Sigmoid colon (tissue), 6 donors: ENCODE measurements at regions not wholly inside any gene's neighbourhood (a gene's known extent, or its start where the extent isn't known, plus 50 kb on each side); places are given as distances from the start of the nearest gene placed in this dataset.
"Not testable (repeated sequence)": the region's sequence is repeated elsewhere in the genome, so short reads cannot be mapped to it uniquely, and the experiment has no call there.

Experiments used
- DNase-seq: peaks from one replicate; pipeline ENCODE4 v3.0.0-alpha.2; 2019
- H3K27ac ChIP-seq, 4 donors: fragments of 200-600 bp; sonication (generic); one replicate each; pipeline ENCODE4 v1.5.1; 2016 to 2019; ENCODE audit warnings: mild to moderate bottlenecking in 1 of 4
- H3K27me3 ChIP-seq, 3 donors: fragments of 200-600 bp; sonication (generic); one replicate each; pipeline ENCODE4 v1.5.1; 2019; ENCODE audit warnings: mild to moderate bottlenecking in 1 of 3
- H3K36me3 ChIP-seq, 4 donors: fragments of 200-600 bp; sonication (generic); one replicate each; pipeline ENCODE4 v1.5.1; 2016 to 2019
- H3K4me1 ChIP-seq, 4 donors: fragments of 200-600 bp; sonication (generic); one replicate each; pipeline ENCODE4 v1.5.1; 2017 to 2019
- H3K4me3 ChIP-seq, 4 donors: fragments of 200-600 bp; sonication (generic); one replicate each; pipeline ENCODE4 v1.5.1; 2017 to 2019; ENCODE audit warnings: mild to moderate bottlenecking in 2 of 4, moderate library complexity in 1 of 4
- H3K9me3 ChIP-seq, 4 donors: fragments of 200-600 bp in 3 of 4; sonication (generic) in 3 of 4; one replicate each; pipeline versions ENCODE4 v1.5.1 to v1.6.1; 2013 to 2019
- CTCF ChIP-seq, 4 experiments: fragments of 450-650 bp in 3 of 4; fragments of 200-600 bp in 1 of 4; IDR thresholded peaks; one replicate each; pipeline ENCODE4 v1.5.1; 2016 to 2019; ENCODE audit warnings: antibody characterized with exemption in 4 of 4, mild to moderate bottlenecking in 3 of 4, moderate library complexity in 2 of 4
- EP300 ChIP-seq, 4 donors: sonication (generic); formaldehyde crosslinking; IDR thresholded peaks; one replicate each; pipeline ENCODE4 v1.6.1; 2017; ENCODE audit warnings: antibody characterized with exemption in 4 of 4
- POLR2A ChIP-seq, 2 donors: fragments of 450-650 bp; IDR thresholded peaks; one replicate each; pipeline ENCODE4 v1.6.1; 2016; ENCODE audit warnings: antibody characterized with exemption in 2 of 2, mild to moderate bottlenecking in 2 of 2, moderate library complexity in 2 of 2
- POLR2AphosphoS5 ChIP-seq, 4 donors: sonication (generic); formaldehyde crosslinking; IDR thresholded peaks; one replicate each; pipeline ENCODE4 v1.6.1; 2017; ENCODE audit warnings: antibody characterized with exemption in 4 of 4
- WGBS, 2 donors: extraction: QIAGEN DNeasy Blood & Tissue Kit; methylation state at CpG; one replicate each; pipeline ENCODE4 v1.1.7; 2013; 5-methylcytosine and 5-hydroxymethylcytosine counted together
- intact Hi-C: fragments of 100-400 bp; cut with DNase I; formaldehyde crosslinking; loops from one replicate; pipeline ENCODE4 v1.15.1; 2023
- donor health status: healthy with polysubstance abuse.
- donor health status: healthy.

DNA sequence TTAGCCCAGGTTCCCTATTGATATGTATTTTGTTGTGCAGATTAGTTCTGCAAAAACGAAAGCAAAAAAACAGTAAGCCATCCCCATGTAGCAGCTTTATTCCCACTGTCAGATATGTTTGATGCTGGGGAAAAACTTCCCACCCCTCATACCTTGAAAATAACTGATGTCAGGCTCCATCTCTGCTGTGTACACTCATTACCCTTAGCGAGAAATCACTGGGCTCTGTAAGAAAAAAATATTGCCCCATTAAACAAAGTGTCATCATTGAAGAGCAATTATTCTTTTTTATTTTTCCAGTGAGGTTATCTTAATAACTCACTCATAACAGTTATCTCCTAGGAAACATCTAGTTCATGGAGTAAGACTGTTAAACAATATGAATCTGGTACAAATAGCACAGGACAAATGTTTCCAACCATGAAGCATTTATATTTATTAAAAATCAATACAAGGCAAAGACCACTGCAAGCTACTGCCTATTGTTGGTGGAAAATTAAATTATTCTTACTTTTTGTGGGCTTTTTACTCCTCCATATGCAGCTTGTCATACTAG, 268.8 kb downstream of the LMBRD1 start:
- H3K9me3 ChIP-seq: no peaks in the 10 kb centered on the region
- H3K27me3 ChIP-seq: no peaks in the 10 kb centered on the region
- TF ChIP-seq POLR2AphosphoS5 (IDR thresholded peaks at IDR 0.05) (no peak), POLR2A (IDR thresholded peaks at IDR 0.05) (no peak), CTCF (IDR thresholded peaks at IDR 0.05) (no peak), EP300 (IDR thresholded peaks at IDR 0.05) (no peak)
- H3K27ac ChIP-seq: no peak overlapping the region
- intact Hi-C loops: no loop called here
- no peaks in the 10 kb centered on the region for H3K4me1 ChIP-seq
- H3K36me3 ChIP-seq: no peaks in the 10 kb centered on the region
- 42 to 66% methylated on average over 2 of the region's 2 CpGs for WGBS, 2 donors
- no peak for DNase-seq
- H3K4me3 ChIP-seq: no peak overlapping the region

DNA sequence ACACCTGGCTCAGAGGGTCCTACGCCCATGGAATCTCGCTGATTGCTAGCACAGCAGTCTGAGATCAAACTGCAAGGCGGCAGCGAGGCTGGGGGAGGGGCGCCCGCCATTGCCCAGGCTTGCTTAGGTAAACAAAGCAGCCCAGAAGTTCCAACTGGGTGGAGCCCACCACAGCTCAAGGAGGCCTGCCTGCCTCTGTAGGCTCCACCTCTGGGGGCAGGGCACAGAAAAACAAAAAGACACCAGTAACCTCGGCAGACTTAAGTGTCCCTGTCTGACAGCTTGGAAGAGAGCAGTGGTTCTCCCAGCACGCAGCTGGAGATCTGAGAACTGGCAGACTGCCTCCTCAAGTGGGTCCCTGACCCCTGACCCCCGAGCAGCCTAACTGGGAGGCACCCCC, 281.3 kb downstream of the LMBRD1 start:
- H3K4me3 ChIP-seq, DNase-seq, H3K36me3 ChIP-seq, intact Hi-C loops, H3K9me3 ChIP-seq, H3K27ac ChIP-seq, H3K4me1 ChIP-seq, H3K27me3 ChIP-seq: not testable (repeated sequence)
- WGBS, 2 donors: 70 to 76% methylated on average over 4 to 5 of the region's 9 CpGs

GRCh38 chr6:69494595-69494994, 302.2 kb downstream of the LMBRD1 start:
- Histone ChIP-seq H3K4me1 (no peaks in the 10 kb centered on the region), H3K9me3 (peaks cover 0 to 5% (median 1%) of the 10 kb centered on the region in 4 donors), H3K4me3 (no peak overlapping the region), H3K27ac (no peak overlapping the region), H3K27me3 (no peaks in the 10 kb centered on the region), H3K36me3 (no peaks in the 10 kb centered on the region)
- DNase-seq: no peak
- intact Hi-C loops: no loop called here
- 96 to 99% methylated on average over 2 of the region's 2 CpGs for WGBS, 2 donors
- no peak for TF ChIP-seq POLR2A (IDR thresholded peaks at IDR 0.05)
- no peak for TF ChIP-seq EP300 (IDR thresholded peaks at IDR 0.05)
- TF ChIP-seq POLR2AphosphoS5 (IDR thresholded peaks at IDR 0.05): no peak
- TF ChIP-seq CTCF (IDR thresholded peaks at IDR 0.05): no peak

DNA sequence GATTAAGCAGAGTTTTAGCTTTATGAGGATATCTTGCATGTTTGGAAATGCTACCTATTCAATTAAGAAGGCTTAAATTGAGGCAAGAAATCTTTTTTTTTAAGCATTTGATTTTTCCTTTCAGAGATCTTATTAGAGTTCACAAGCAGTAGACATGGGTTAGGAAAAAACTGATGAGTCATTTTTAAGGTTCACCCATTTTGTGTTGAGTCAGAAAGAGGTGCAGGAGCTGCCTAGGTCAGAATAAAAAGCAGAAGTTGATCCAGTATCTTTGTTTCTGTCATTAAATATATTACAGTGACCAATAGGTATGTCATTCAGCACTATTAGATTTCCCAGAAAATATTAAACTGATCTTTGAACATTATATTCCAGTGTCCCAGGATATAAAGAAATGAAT, 306.8 kb downstream of the LMBRD1 start:
- Histone ChIP-seq H3K36me3 (no peaks in the 10 kb centered on the region), H3K27me3 (no peaks in the 10 kb centered on the region), H3K27ac (no peak overlapping the region), H3K9me3 (peaks cover 0 to 7% (median 2%) of the 10 kb centered on the region in 4 donors), H3K4me1 (no peaks in the 10 kb centered on the region), H3K4me3 (no peak overlapping the region)
- no peak for DNase-seq
- intact Hi-C loops: no loop called here
- no peak for TF ChIP-seq CTCF (IDR thresholded peaks at IDR 0.05)
- no peak for TF ChIP-seq POLR2AphosphoS5 (IDR thresholded peaks at IDR 0.05)
- no peak for TF ChIP-seq EP300 (IDR thresholded peaks at IDR 0.05)
- TF ChIP-seq POLR2A (IDR thresholded peaks at IDR 0.05): no peak

DNA sequence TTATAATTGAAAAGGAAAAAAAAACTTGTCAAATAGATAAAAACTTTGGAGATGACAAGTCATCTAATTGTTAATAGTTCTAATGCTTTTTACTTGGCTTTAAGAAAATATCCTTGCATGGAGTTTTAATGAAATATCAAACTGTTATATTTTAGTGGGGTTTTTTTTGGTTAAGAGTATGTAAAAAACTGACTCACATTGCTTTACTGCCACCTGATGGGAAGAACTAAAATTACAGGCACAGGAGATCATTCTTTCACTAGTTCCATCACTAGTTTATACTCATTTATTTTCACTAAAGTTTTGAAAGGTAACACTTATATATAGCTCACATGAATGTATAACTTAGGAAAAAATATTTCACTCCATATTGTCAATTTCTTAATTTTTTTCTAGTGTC, 309.1 kb downstream of the LMBRD1 start:
- Histone ChIP-seq H3K4me3 (no peak overlapping the region), H3K27ac (no peak overlapping the region), H3K4me1 (no peaks in the 10 kb centered on the region), H3K27me3 (no peaks in the 10 kb centered on the region), H3K36me3 (no peaks in the 10 kb centered on the region), H3K9me3 (peaks cover 0 to 2% (median 1%) of the 10 kb centered on the region in 4 donors)
- TF ChIP-seq POLR2AphosphoS5 (IDR thresholded peaks at IDR 0.05): no peak
- intact Hi-C loops: no loop called here
- no peak for DNase-seq

DNA sequence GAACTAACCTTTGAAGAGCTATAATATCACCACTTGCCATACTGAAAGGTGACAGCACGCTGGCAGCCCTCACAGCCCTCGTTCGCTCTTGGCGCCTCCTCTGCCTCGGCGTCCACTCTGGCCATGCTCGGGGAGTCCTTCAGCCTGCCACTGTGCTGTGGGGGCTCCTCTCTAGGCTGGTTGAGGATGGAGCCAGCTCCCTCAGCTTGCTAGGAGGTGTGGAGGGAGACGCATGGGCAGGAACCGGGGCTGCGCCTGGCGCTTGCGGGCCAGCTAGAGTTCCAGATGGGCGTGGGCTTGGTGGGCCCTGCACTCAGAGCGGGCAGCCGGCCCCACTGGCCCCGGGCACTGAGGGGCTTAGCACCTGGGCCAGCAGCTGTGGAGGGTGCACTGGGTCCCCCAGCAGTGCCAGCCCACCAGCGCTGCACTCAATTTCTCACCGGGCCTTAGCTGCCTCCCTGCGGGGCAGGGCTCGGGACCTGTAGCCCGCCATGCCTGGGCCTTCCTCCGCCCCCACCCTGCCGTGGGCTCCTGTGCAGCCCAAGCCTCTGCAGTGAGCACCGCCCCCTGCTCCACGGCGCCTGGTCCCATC, 329.7 kb downstream of the LMBRD1 start:
- Histone ChIP-seq H3K4me3 (no peak overlapping the region), H3K4me1 (no peaks in the 10 kb centered on the region), H3K27ac (no peak overlapping the region), H3K9me3 (no peaks in the 10 kb centered on the region), H3K27me3 (no peaks in the 10 kb centered on the region), H3K36me3 (no peaks in the 10 kb centered on the region)
- TF ChIP-seq POLR2A (IDR thresholded peaks at IDR 0.05) (no peak), CTCF (IDR thresholded peaks at IDR 0.05) (no peak), EP300 (IDR thresholded peaks at IDR 0.05) (no peak), POLR2AphosphoS5 (IDR thresholded peaks at IDR 0.05) (no peak)
- WGBS, 2 donors: 92 to 94% methylated on average over 26 of the region's 26 CpGs
- no peak for DNase-seq
- intact Hi-C loops: no loop called here
